GM12878 (cell line): ENCODE measurements at regions not wholly inside any gene's neighbourhood (a gene's known extent, or its start where the extent isn't known, plus 50 kb on each side); places are given as distances from the start of the nearest gene placed in this dataset.
"Not testable (repeated sequence)": the region's sequence is repeated elsewhere in the genome, so short reads cannot be mapped to it uniquely, and the experiment has no call there.

Experiments
- CBFB ChIP-seq: IDR thresholded peaks from 2 replicates; pipeline ENCODE4 v1.6.1; 2016; ENCODE audit warnings: antibody characterized with exemption, low read depth
- EP300 ChIP-seq, 2 experiments: fragments of 150-350 bp in 1 of 2; IDR thresholded peaks; 2 replicates each; pipeline ENCODE4 v1.6.1; 2011 to 2012; ENCODE audit warnings: low read depth in 2 of 2, low read length in 2 of 2, borderline replicate concordance in 1 of 2, improper control_type of control experiment in 1 of 2, inconsistent platforms in 1 of 2; ENCODE audit not compliant: control insufficient read depth in 1 of 2
- EZH2 ChIP-seq: IDR thresholded peaks from 2 replicates; pipeline ENCODE4 v1.6.1; 2012; ENCODE audit warnings: low read depth, mild to moderate bottlenecking, control low read depth, inconsistent platforms, low read length, borderline replicate concordance; ENCODE audit not compliant: control insufficient read depth
- POLR2A ChIP-seq: IDR thresholded peaks from 2 replicates; pipeline ENCODE4 v1.6.1; 2011; ENCODE audit warnings: low read depth, mild to moderate bottlenecking, low read length
- SPI1 ChIP-seq: IDR thresholded peaks from 2 replicates; pipeline ENCODE4 v1.6.1; 2011; ENCODE audit warnings: low read depth, mild to moderate bottlenecking, low read length, moderate library complexity, borderline replicate concordance; ENCODE audit not compliant: insufficient read depth
- SUZ12 ChIP-seq: fragments of 200-600 bp; sonication (generic); IDR thresholded peaks from one replicate; pipeline ENCODE4 v1.6.1; 2018; ENCODE audit warnings: antibody characterized with exemption, mild to moderate bottlenecking; ENCODE audit not compliant: unreplicated experiment

GRCh38 chr4:138774125-138774524, 241.5 kb upstream of the NOCT start:
- TF ChIP-seq SUZ12; EP300 (IDR thresholded peaks at IDR 0.05; ENCODE audit: borderline replicate concordance in 1 of 2, control insufficient read depth in 1 of 2, low read depth in 2 of 2, low read length in 2 of 2); SPI1; POLR2A; CBFB; EZH2: not testable (repeated sequence)
